AG08396 (cell line): ENCODE measurements at regions not wholly inside any gene's neighbourhood (a gene's known extent, or its start where the extent isn't known, plus 50 kb on each side); places are given as distances from the start of the nearest gene placed in this dataset.

Experiments used
- DNase-seq: peaks from one replicate; pipeline ENCODE4 v3.0.0; 2012; ENCODE audit warnings: low spot score, mixed read lengths

- no peak for DNase-seq
These were observed 72.0 kb upstream of the CALCR start for GRCh38 chr7:93646538-93646937.

GRCh38 chr7:93636276-93636675 lies 61.8 kb upstream of the CALCR start:
- no peak for DNase-seq

GRCh38 chr7:93632371-93632770 lies 57.8 kb upstream of the CALCR start:
- DNase-seq, result no peak

GRCh38 chr7:93629291-93629801 lies 54.8 kb upstream of the CALCR start:
- no peak for DNase-seq

- DNase-seq, result no peak
These were observed 52.3 kb upstream of the CALCR start for GRCh38 chr7:93626869-93627268.
